ENCODE measurements at regions not wholly inside any gene's neighbourhood (a gene's known extent, or its start where the extent isn't known, plus 50 kb on each side); places are given as distances from the start of the nearest gene placed in this dataset.

- no peak for DNase-seq (ENCODE audit: low spot score)
- H3K27ac ChIP-seq, result no peak overlapping the region
- H3K4me3 ChIP-seq, result no peak overlapping the region
- TF ChIP-seq, protein P1, sequence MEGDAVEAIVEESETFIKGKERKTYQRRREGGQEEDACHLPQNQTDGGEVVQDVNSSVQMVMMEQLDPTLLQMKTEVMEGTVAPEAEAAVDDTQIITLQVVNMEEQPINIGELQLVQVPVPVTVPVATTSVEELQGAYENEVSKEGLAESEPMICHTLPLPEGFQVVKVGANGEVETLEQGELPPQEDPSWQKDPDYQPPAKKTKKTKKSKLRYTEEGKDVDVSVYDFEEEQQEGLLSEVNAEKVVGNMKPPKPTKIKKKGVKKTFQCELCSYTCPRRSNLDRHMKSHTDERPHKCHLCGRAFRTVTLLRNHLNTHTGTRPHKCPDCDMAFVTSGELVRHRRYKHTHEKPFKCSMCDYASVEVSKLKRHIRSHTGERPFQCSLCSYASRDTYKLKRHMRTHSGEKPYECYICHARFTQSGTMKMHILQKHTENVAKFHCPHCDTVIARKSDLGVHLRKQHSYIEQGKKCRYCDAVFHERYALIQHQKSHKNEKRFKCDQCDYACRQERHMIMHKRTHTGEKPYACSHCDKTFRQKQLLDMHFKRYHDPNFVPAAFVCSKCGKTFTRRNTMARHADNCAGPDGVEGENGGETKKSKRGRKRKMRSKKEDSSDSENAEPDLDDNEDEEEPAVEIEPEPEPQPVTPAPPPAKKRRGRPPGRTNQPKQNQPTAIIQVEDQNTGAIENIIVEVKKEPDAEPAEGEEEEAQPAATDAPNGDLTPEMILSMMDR (IDR thresholded peaks at IDR 0.05), result no peak
These were observed 125.8 kb upstream of the SPTLC3 start for GRCh38 chr20:12882832-12883506.

GRCh38 chr20:12883507-12883885 lies 125.3 kb upstream of the SPTLC3 start:
- no peak overlapping the region for H3K27ac ChIP-seq
- no peak for DNase-seq (ENCODE audit: low spot score)
- H3K4me3 ChIP-seq, result no peak overlapping the region
- TF ChIP-seq, protein P1 (IDR thresholded peaks at IDR 0.05), result no peak

GRCh38 chr20:12886618-12887363 lies 122.0 kb upstream of the SPTLC3 start:
- TF ChIP-seq, protein P1 (IDR thresholded peaks at IDR 0.05), result no peak
- DNase-seq (ENCODE audit: low spot score), result no peak
- Histone ChIP-seq H3K27ac (no peak overlapping the region), H3K4me3 (no peak overlapping the region)

- Histone ChIP-seq H3K4me3 (no peak overlapping the region), H3K27ac (no peak overlapping the region)
- TF ChIP-seq, protein P1 (IDR thresholded peaks at IDR 0.05), result no peak
- no peak for DNase-seq (ENCODE audit: low spot score)
These were observed 117.1 kb upstream of the SPTLC3 start for GRCh38 chr20:12891643-12892042.

- no peak overlapping the region for H3K4me3 ChIP-seq
- H3K27ac ChIP-seq, result no peak overlapping the region
- no peak for DNase-seq (ENCODE audit: low spot score)
- TF ChIP-seq, protein P1 (IDR thresholded peaks at IDR 0.05), result no peak
These were observed 115.8 kb upstream of the SPTLC3 start for GRCh38 chr20:12893019-12893418.

GRCh38 chr20:12893653-12894052 lies 115.1 kb upstream of the SPTLC3 start:
- H3K4me3 ChIP-seq, result no peak overlapping the region
- TF ChIP-seq, protein P1 (IDR thresholded peaks at IDR 0.05), result no peak
- no peak overlapping the region for H3K27ac ChIP-seq
- DNase-seq (ENCODE audit: low spot score), result no peak

DNA sequence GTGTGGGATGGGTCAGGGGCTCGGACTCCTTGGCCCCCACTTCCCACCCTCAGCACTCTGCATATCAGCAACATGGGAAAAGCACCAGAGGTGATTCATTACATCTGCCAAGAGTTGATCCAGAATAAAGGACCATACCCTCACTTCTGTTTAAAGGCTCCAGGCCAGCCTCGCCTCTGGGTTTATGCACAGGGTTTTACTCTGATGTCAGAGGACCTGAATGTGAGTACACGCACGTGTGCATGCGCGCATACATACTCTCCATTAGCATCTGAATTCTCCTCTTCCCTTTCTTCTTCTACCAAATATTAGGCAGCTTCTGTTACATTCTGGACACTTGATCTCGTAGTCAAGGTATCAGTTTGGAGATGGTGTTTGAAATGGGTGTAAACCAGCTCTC lies 114.7 kb upstream of the SPTLC3 start:
- H3K4me3 ChIP-seq, result no peak overlapping the region
- H3K27ac ChIP-seq, result no peak overlapping the region
- TF ChIP-seq, protein P1 (IDR thresholded peaks at IDR 0.05), result no peak
- DNase-seq (ENCODE audit: low spot score), result no peak
